GM10248 (cell line): ENCODE measurements at regions not wholly inside any gene's neighbourhood (a gene's known extent, or its start where the extent isn't known, plus 50 kb on each side); places are given as distances from the start of the nearest gene placed in this dataset.
"Not testable (repeated sequence)": the region's sequence is repeated elsewhere in the genome, so short reads cannot be mapped to it uniquely, and the experiment has no call there.

Source experiments
- CTCF ChIA-PET: fragments of 300-600 bp; sonication (Branson Sonifier 250); formaldehyde crosslinking; extraction: SDS; loops from one replicate; lab custom pipeline; 2021; ENCODE audit warnings: antibody characterized with exemption; lab: Yijun Ruan, JAX
- POLR2A ChIA-PET: fragments of 350-650 bp; sonication (Branson Sonifier 250); formaldehyde crosslinking; extraction: SDS; loops from one replicate; lab custom pipeline; 2020; ENCODE audit warnings: antibody characterized with exemption; lab: Yijun Ruan, JAX
- DNase-seq: peaks from one replicate; pipeline ENCODE4 v3.0.0; 2012; ENCODE audit errors: extremely low spot score
- CTCF ChIP-seq: IDR thresholded peaks from 2 replicates; pipeline ENCODE4 v1.5.1; 2012; ENCODE audit warnings: mild to moderate bottlenecking, low read depth; ENCODE audit errors: extremely low read depth, missing control alignments, control extremely low read depth

- no peak for DNase-seq
- CTCF ChIA-PET, result interaction anchor here (0.8 to 1.8 kb wide), 5 partner anchors 235 to 1336 kb away, joined by 3 to 5 read pairs (median 4); no protein-coding TSS in a partner anchor
- TF ChIP-seq CTCF, result no peak
- POLR2A ChIA-PET, result no interaction called here
These were observed 57.9 kb downstream of the HINT1 start for GRCh38 chr5:131107128-131107527.

GRCh38 chr5:131104169-131104808 is 60.8 kb downstream of the HINT1 start:
- ChIA-PET CTCF (interaction anchor here (1.3 kb wide), 1 partner anchor 13 kb away, joined by 3 read pairs; no protein-coding TSS in a partner anchor), POLR2A (no interaction called here)
- no peak for DNase-seq
- TF ChIP-seq CTCF, result no peak

GRCh38 chr5:131096774-131097710 is 68.0 kb downstream of the HINT1 start:
- POLR2A ChIA-PET, result no interaction called here
- TF ChIP-seq CTCF, result no peak
- DNase-seq, result no peak
- CTCF ChIA-PET, result no interaction called here

GRCh38 chr5:131095561-131095960 is 69.5 kb downstream of the HINT1 start:
- POLR2A ChIA-PET, CTCF ChIA-PET, DNase-seq: not testable (repeated sequence)

GRCh38 chr5:131084436-131084835 is 80.6 kb downstream of the HINT1 start:
- ChIA-PET POLR2A (no interaction called here), CTCF (interaction anchor here (1.6 kb wide), 1 partner anchor 8 kb away, joined by 5 read pairs; no protein-coding TSS in a partner anchor)
- no peak for DNase-seq
- no peak for TF ChIP-seq CTCF

- no peak for TF ChIP-seq CTCF
- CTCF ChIA-PET, result no interaction called here
- no peak for DNase-seq
- POLR2A ChIA-PET, result no interaction called here
These were observed 83.1 kb downstream of the HINT1 start for GRCh38 chr5:131081913-131082488.
